HepG2 (cell line): ENCODE measurements at regions not wholly inside any gene's neighbourhood (a gene's known extent, or its start where the extent isn't known, plus 50 kb on each side); places are given as distances from the start of the nearest gene placed in this dataset.

Source experiments
- ATAC-seq: fragments of 200-7000 bp; cut with Tn5 transposase; 3 replicates; pipeline ENCODE4 v1.9.1; 2020; ENCODE audit warnings: mild to moderate bottlenecking, moderate library complexity
- BruUV-seq: library from RNA; stranded (reverse); fragments of 400-500 nt; replicated peaks from 2 replicates; lab custom pipeline; 2021; lab: Mats Ljungman, UMichigan
- CTCF ChIA-PET: fragments of 300-600 bp; formaldehyde crosslinking; extraction: SDS; loops from one replicate; lab custom pipeline; 2021; ENCODE audit warnings: low total read pairs, inconsistent platforms, low intra/inter-chr PET ratio; lab: Yijun Ruan, JAX
- POLR2A ChIA-PET: fragments of 350-600 bp; sonication (Branson Sonifier 250); formaldehyde crosslinking; loops from one replicate; lab custom pipeline; 2020; ENCODE audit warnings: antibody characterized with exemption, inconsistent platforms; lab: Yijun Ruan, JAX
- DNase-seq: peaks from one replicate; pipeline ENCODE4 v3.0.0-alpha.2; 2015; ENCODE audit warnings: low spot score
- FAIRE-seq: peaks from 3 replicates; lab custom pipeline; 2011; peaks lifted over from hg19 to GRCh38; lab: Jason Lieb, UNC
- H2AFZ ChIP-seq: one replicate; pipeline ENCODE4 v1.6.1; 2011; ENCODE audit warnings: low read length, inconsistent platforms
- H3K27ac ChIP-seq: fragments of 300-600 bp; 3 replicates; pipeline ENCODE4 v1.8.0; 2011; ENCODE audit warnings: mixed run types, mild to moderate bottlenecking, mixed read lengths, low read length, inconsistent platforms; ENCODE audit not compliant: insufficient read depth; ENCODE audit errors: extremely low read length
- H3K27me3 ChIP-seq, 2 experiments: fragments of 200-600 bp in 1 of 2; 2 replicates in 1 of 2; 3 replicates in 1 of 2; pipeline versions ENCODE4 v1.6.0 to v1.8.0; 2011; ENCODE audit warnings: low read length in 2 of 2, mild to moderate bottlenecking in 2 of 2, moderate library complexity in 2 of 2, inconsistent platforms in 1 of 2; ENCODE audit not compliant: insufficient read depth in 2 of 2, control insufficient read depth in 1 of 2
- H3K36me3 ChIP-seq, 2 experiments: fragments of 200-600 bp in 1 of 2; replicated peaks in 1 of 2; 2 replicates in 1 of 2; 3 replicates in 1 of 2; pipeline versions ENCODE4 v1.5.1 to v1.8.0; 2011; ENCODE audit warnings: low read length in 2 of 2, inconsistent platforms in 1 of 2; ENCODE audit not compliant: insufficient read depth in 2 of 2, control insufficient read depth in 1 of 2
- H3K4me1 ChIP-seq: 2 replicates; pipeline ENCODE4 v1.5.1; 2012; ENCODE audit warnings: low read length, inconsistent platforms; ENCODE audit not compliant: insufficient read depth
- H3K4me2 ChIP-seq: 2 replicates; pipeline ENCODE4 v1.6.0; 2011; ENCODE audit warnings: low read depth, low read length, inconsistent platforms
- H3K4me3 ChIP-seq, 3 experiments: fragments of 200-600 bp in 1 of 3; sonication (generic), shearing (Covaris generic) in 1 of 3; replicated peaks in 1 of 3; 2 replicates each; pipeline ENCODE4 v1.5.1; 2011 to 2016; ENCODE audit warnings: low read length in 3 of 3, inconsistent platforms in 2 of 3, low read depth in 2 of 3, mild to moderate bottlenecking in 2 of 3, control low read depth in 1 of 3, mixed read lengths in 1 of 3; ENCODE audit not compliant: insufficient read depth in 1 of 3
- H3K79me2 ChIP-seq: one replicate; pipeline ENCODE4 v1.6.1; 2011; ENCODE audit warnings: low read length, inconsistent platforms; ENCODE audit not compliant: insufficient read depth
- H3K9ac ChIP-seq: 2 replicates; pipeline ENCODE4 v1.6.0; 2011; ENCODE audit warnings: mild to moderate bottlenecking, low read depth, low read length, inconsistent platforms; ENCODE audit not compliant: insufficient read depth
- H3K9me3 ChIP-seq: 2 replicates; pipeline ENCODE4 v1.5.1; 2012; ENCODE audit warnings: mild to moderate bottlenecking, low read length
- H4K20me1 ChIP-seq: 2 replicates; pipeline ENCODE4 v1.6.0; 2011; ENCODE audit warnings: inconsistent platforms, mild to moderate bottlenecking, low read length, moderate library complexity; ENCODE audit not compliant: insufficient read depth
- ARNT ChIP-seq: fragments of 450-650 bp; IDR thresholded peaks from 2 replicates; pipeline ENCODE4 v1.6.1; 2017
- CSRNP1 ChIP-seq: sonication (generic); formaldehyde crosslinking; IDR thresholded peaks from 2 replicates; pipeline ENCODE4 v1.8.1; 2023; ENCODE audit warnings: mild to moderate bottlenecking, missing genetic modification reagents
- KLF16 ChIP-seq, 2 experiments: sonication (generic) in 1 of 2; formaldehyde crosslinking in 1 of 2; IDR thresholded peaks; 2 replicates each; pipeline versions ENCODE4 v1.6.1 to v1.8.0; 2016 to 2023; ENCODE audit warnings: missing genetic modification reagents in 2 of 2, missing compliant biosample characterization in 1 of 2
- MIER2 ChIP-seq: IDR thresholded peaks from 2 replicates; pipeline ENCODE4 v1.6.1; 2016; ENCODE audit warnings: missing biosample characterization, missing genetic modification reagents
- NR2F2 ChIP-seq: IDR thresholded peaks from 2 replicates; pipeline ENCODE4 v1.6.1; 2012; ENCODE audit warnings: low read depth, inconsistent platforms, borderline replicate concordance
- PBX3 ChIP-seq: sonication (generic); formaldehyde crosslinking; IDR thresholded peaks from 2 replicates; pipeline ENCODE4 v1.8.1; 2023; ENCODE audit warnings: missing genetic modification reagents, inconsistent platforms, borderline replicate concordance
- RAD51 ChIP-seq: fragments of 450-650 bp; IDR thresholded peaks from 2 replicates; pipeline ENCODE4 v1.6.1; 2016; ENCODE audit warnings: borderline replicate concordance
- SRF ChIP-seq: IDR thresholded peaks from 2 replicates; pipeline ENCODE4 v1.6.1; 2011; ENCODE audit warnings: mild to moderate bottlenecking, low read depth, low read length, moderate library complexity
- U2AF1 ChIP-seq: fragments of 200-400 bp; formaldehyde crosslinking; optimal IDR thresholded peaks from 2 replicates; pipeline ENCODE3; 2017; ENCODE audit warnings: mild to moderate bottlenecking, low read depth, low read length
- ZNF253 ChIP-seq: sonication (generic); formaldehyde crosslinking; IDR thresholded peaks from 2 replicates; pipeline ENCODE4 v1.8.0; 2022; ENCODE audit warnings: mild to moderate bottlenecking, missing genetic modification reagents, borderline replicate concordance
- ZNF569 ChIP-seq: sonication (generic); formaldehyde crosslinking; IDR thresholded peaks from 2 replicates; pipeline ENCODE4 v1.5.0; 2020; ENCODE audit warnings: mild to moderate bottlenecking, missing genetic modification reagents, moderate library complexity, borderline replicate concordance
- WGBS: methylation state at CpG from one replicate; pipeline ENCODE4 v1.1.6; 2017; ENCODE audit warnings: low lambda C conversion rate; 5-methylcytosine and 5-hydroxymethylcytosine counted together
- in situ Hi-C: cut with HindIII; loops from 2 replicates; pipeline ENCODE4 v1.10.0; 2017; ENCODE audit warnings: low pct_unique_long_range_greater_than_20kb; ENCODE audit not compliant: extremely low pct_ligation_motif_present
- intact Hi-C: fragments of 100-400 bp; cut with micrococcal nuclease; formaldehyde crosslinking; loops from one replicate; pipeline ENCODE4 v1.10.0; 2022; ENCODE audit not compliant: unreplicated experiment
- TF ChIP-seq, protein P1 (sequence below), 2 experiments: sonication (generic) in 1 of 2; formaldehyde crosslinking in 1 of 2; IDR thresholded peaks; 2 replicates each; pipeline versions ENCODE4 v1.5.1 to v1.6.1; 2011 to 2020; ENCODE audit warnings: borderline replicate concordance in 1 of 2, low read depth in 1 of 2, low read length in 1 of 2, mild to moderate bottlenecking in 1 of 2, missing genetic modification reagents in 1 of 2, moderate library complexity in 1 of 2

DNA sequence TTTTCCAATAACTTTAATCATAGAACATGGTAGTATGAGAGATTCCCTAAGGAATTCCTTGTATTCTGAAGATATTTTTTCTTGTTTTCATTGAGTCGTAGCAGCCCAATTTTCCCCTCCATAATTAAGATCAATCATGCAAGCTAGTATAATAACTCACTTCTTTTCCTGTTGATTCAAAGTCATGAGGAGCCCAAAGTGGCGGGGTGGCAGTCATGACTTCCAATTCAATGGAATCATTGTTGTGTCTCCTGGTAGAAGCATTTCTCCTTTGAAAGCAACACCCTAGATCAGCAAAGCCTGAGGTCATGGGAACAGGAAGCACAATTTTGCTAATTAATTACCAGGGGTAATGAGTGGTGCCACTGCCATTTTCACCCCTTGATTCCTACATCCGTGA is 77.6 kb upstream of the MAGI2 start (continued):
- TF ChIP-seq ZNF253: no peak
- TF ChIP-seq NR2F2: no peak
- TF ChIP-seq SRF: no peak
- TF ChIP-seq ZNF569: no peak

DNA sequence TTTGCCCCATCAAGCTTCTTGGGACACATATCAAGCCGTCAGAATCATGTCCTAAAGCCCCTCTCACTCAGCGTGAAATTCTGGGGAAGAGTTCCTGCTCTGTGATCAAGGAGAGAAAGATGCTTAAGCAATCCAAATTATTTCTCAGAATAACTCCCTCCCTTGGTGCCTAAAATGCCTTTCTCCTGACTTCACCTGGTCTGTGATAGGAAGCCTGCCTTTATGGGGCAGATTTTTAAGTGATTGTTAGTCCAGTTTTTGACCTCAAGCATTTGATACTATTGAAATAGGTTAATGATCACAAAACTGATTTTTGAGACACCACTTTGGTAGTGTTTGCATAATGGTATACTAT is 76.4 kb upstream of the MAGI2 start:
- TF ChIP-seq RAD51 (no peak), KLF16 (CRISPR knock-in tag; IDR thresholded peaks at IDR 0.05) (no peak), U2AF1 (no peak), ARNT (no peak), CSRNP1 (no peak), PBX3 (CRISPR knock-in tag) (no peak), MIER2 (CRISPR knock-in tag) (no peak)
- TF ChIP-seq, protein P1, sequence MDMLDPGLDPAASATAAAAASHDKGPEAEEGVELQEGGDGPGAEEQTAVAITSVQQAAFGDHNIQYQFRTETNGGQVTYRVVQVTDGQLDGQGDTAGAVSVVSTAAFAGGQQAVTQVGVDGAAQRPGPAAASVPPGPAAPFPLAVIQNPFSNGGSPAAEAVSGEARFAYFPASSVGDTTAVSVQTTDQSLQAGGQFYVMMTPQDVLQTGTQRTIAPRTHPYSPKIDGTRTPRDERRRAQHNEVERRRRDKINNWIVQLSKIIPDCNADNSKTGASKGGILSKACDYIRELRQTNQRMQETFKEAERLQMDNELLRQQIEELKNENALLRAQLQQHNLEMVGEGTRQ (IDR thresholded peaks at IDR 0.05; ENCODE audit: low read depth, low read length): no peak
- TF ChIP-seq, protein P1 (CRISPR knock-in tag; IDR thresholded peaks at IDR 0.05; ENCODE audit: borderline replicate concordance): no peak
- no peak for DNase-seq
- in situ Hi-C loops (no loop called here), intact Hi-C loops (no loop called here)
- H2AFZ ChIP-seq: no peak overlapping the region
- H4K20me1 ChIP-seq: no peaks in the 10 kb centered on the region
- no peaks in the 10 kb centered on the region for H3K27me3 ChIP-seq
- FAIRE-seq: no peak
- no peak overlapping the region for H3K9ac ChIP-seq
- BruUV-seq: no TSS peak
- no peaks in the 10 kb centered on the region for H3K79me2 ChIP-seq
- no peak overlapping the region for H3K4me2 ChIP-seq
- H3K4me1 ChIP-seq: 0 out of 2 replicates have a peak, but pooled peaks cover 8% of the 10 kb centered on the region
- H3K4me3 ChIP-seq: no peak overlapping the region
- 44% methylated on average over 2 of the region's 2 CpGs for WGBS
- no peaks in the 10 kb centered on the region for H3K36me3 ChIP-seq
- no peak overlapping the region for H3K27ac ChIP-seq
- no peaks in the 10 kb centered on the region for H3K9me3 ChIP-seq
- POLR2A ChIA-PET: no interaction called here
- CTCF ChIA-PET: no interaction called here
- no peak for ATAC-seq
